ENCODE measurements at regions not wholly inside any gene's neighbourhood (a gene's known extent, or its start where the extent isn't known, plus 50 kb on each side); places are given as distances from the start of the nearest gene placed in this dataset.

GRCh38 chr10:113222207-113222606, 272.2 kb downstream of the TCF7L2 start:
- Histone ChIP-seq H3K79me2 (ENCODE audit: insufficient read depth, low read length) (no peaks in the 10 kb centered on the region), H3K36me3 (replicated peaks in 1 of 2; ENCODE audit: control insufficient read depth in 1 of 2, insufficient read depth in 2 of 2, low read length in 2 of 2) (no peaks in the 10 kb centered on the region), H4K20me1 (ENCODE audit: insufficient read depth, low read length) (no peaks in the 10 kb centered on the region), H3K27ac (ENCODE audit: low read depth in 1 of 2, low read length in 2 of 2) (no peak overlapping the region), H3K4me2 (replicated peaks; ENCODE audit: extremely low read depth, low read length, poor library complexity, severe bottlenecking) (no peak overlapping the region), H3K27me3 (ENCODE audit: control insufficient read depth in 2 of 2, insufficient read depth in 2 of 2, low read length in 2 of 2) (no peaks in the 10 kb centered on the region), H3K9me3 (replicated peaks in 1 of 2; ENCODE audit: control insufficient read depth in 1 of 2, insufficient read depth in 1 of 2, low read length in 2 of 2) (no peaks in the 10 kb centered on the region), H3K9ac (ENCODE audit: insufficient read depth, low read length, poor library complexity, severe bottlenecking) (no peak overlapping the region), H3K4me1 (ENCODE audit: control insufficient read depth in 1 of 2, insufficient read depth in 2 of 2, low read length in 2 of 2) (no peaks in the 10 kb centered on the region), H2AFZ (ENCODE audit: insufficient read depth, low read depth, low read length, poor library complexity, severe bottlenecking) (peak overlapping the region; percentile 27), H3K4me3 (replicated peaks in 1 of 3; ENCODE audit: low read depth in 2 of 3, low read length in 3 of 3) (no peak overlapping the region)
- 91% methylated on average over 9 of the region's 12 CpGs for WGBS (ENCODE audit: insufficient coverage)
- H3K27ac Mint-ChIP-seq = no peak overlapping the region
- intact Hi-C loops (cut with micrococcal nuclease) = no loop called here
- no peak for TF ChIP-seq CTCF (IDR thresholded peaks at IDR 0.05)
- DNase-seq = no peak
- no peaks in the 10 kb centered on the region for H3K36me3 Mint-ChIP-seq
- H3K4me1 Mint-ChIP-seq = peaks cover 13% of the 10 kb centered on the region
- no peaks in the 10 kb centered on the region for H3K9me3 Mint-ChIP-seq
- H3K4me3 Mint-ChIP-seq = no peak overlapping the region
- peaks cover 0 to 16% (median 5%) of the 10 kb centered on the region in 3 donors for H3K27me3 Mint-ChIP-seq (ENCODE audit: low read depth in 3 of 3)

DNA sequence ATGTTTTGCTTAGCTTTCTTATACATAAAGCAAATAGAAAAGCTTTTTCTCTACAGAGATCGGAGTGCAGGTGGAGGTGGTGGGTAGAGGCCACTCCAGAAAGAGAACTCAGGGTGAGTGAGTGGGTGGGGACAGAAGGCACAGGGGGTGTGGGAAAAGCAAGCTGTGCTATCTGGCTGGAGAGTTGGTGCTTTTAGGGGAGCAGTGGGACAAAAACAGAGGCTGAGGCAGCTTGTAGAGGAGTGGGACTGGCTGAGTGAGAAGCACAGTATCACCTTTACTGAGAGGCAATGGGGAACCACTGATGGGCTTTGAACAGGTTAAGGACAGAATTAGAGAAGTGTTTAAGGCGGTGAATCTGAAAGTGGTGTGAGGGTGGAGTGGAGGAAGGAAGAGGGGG, 275.3 kb downstream of the TCF7L2 start:
- no peaks in the 10 kb centered on the region for H4K20me1 ChIP-seq (ENCODE audit: insufficient read depth, low read length)
- peaks cover 13% of the 10 kb centered on the region for H3K4me1 Mint-ChIP-seq
- H3K36me3 ChIP-seq (replicated peaks in 1 of 2; ENCODE audit: control insufficient read depth in 1 of 2, insufficient read depth in 2 of 2, low read length in 2 of 2) = no peaks in the 10 kb centered on the region
- H2AFZ ChIP-seq (ENCODE audit: insufficient read depth, low read depth, low read length, poor library complexity, severe bottlenecking) = no peak overlapping the region
- no peak for TF ChIP-seq CTCF (IDR thresholded peaks at IDR 0.05)
- no peak overlapping the region for H3K9ac ChIP-seq (ENCODE audit: insufficient read depth, low read length, poor library complexity, severe bottlenecking)
- H3K27ac ChIP-seq (ENCODE audit: low read depth in 1 of 2, low read length in 2 of 2) = no peak overlapping the region
- no peak overlapping the region for H3K4me3 ChIP-seq (replicated peaks in 1 of 3; ENCODE audit: low read depth in 2 of 3, low read length in 3 of 3)
- 73% methylated on average over 2 of the region's 2 CpGs for WGBS (ENCODE audit: insufficient coverage)
- no peaks in the 10 kb centered on the region for H3K27me3 ChIP-seq (ENCODE audit: control insufficient read depth in 2 of 2, insufficient read depth in 2 of 2, low read length in 2 of 2)
- no peak overlapping the region for H3K4me3 Mint-ChIP-seq
- H3K9me3 ChIP-seq (replicated peaks in 1 of 2; ENCODE audit: control insufficient read depth in 1 of 2, insufficient read depth in 1 of 2, low read length in 2 of 2) = no peaks in the 10 kb centered on the region
- no peaks in the 10 kb centered on the region for H3K9me3 Mint-ChIP-seq
- H3K79me2 ChIP-seq (ENCODE audit: insufficient read depth, low read length) = no peaks in the 10 kb centered on the region
- no peak overlapping the region for H3K4me2 ChIP-seq (replicated peaks; ENCODE audit: extremely low read depth, low read length, poor library complexity, severe bottlenecking)
- intact Hi-C loops (cut with micrococcal nuclease) = no loop called here
- no peaks in the 10 kb centered on the region for H3K4me1 ChIP-seq (ENCODE audit: control insufficient read depth in 1 of 2, insufficient read depth in 2 of 2, low read length in 2 of 2)
- peaks cover 0 to 21% (median 5%) of the 10 kb centered on the region in 3 donors for H3K27me3 Mint-ChIP-seq (ENCODE audit: low read depth in 3 of 3)
- DNase-seq = no peak
- peak overlapping the region in 1 of 7 donors; percentile 50 for H3K27ac Mint-ChIP-seq
- no peaks in the 10 kb centered on the region for H3K36me3 Mint-ChIP-seq

Data from CD14-positive monocyte (primary cell).